K562 (cell line): ENCODE measurements at regions not wholly inside any gene's neighbourhood (a gene's known extent, or its start where the extent isn't known, plus 50 kb on each side); places are given as distances from the start of the nearest gene placed in this dataset.

Source experiments
- ATAC-seq: fragments of 200-7000 bp; cut with Tn5 transposase; 3 replicates; pipeline ENCODE4 v1.9.1; 2020; ENCODE audit warnings: moderate library complexity
- BruUV-seq: library from RNA; stranded (reverse); fragments of 400-500 nt; replicated peaks from 2 replicates; lab custom pipeline; 2021; lab: Mats Ljungman, UMichigan
- CTCF ChIA-PET: fragments of 300-600 bp; formaldehyde crosslinking; extraction: SDS; loops from one replicate; lab custom pipeline; 2021; ENCODE audit warnings: low intra/inter-chr PET ratio; lab: Yijun Ruan, JAX
- POLR2A ChIA-PET: fragments of 300-600, 350-650 bp; sonication (Branson Sonifier 250); formaldehyde crosslinking; extraction: SDS; loops from one replicate; lab custom pipeline; 2021; ENCODE audit warnings: antibody characterized with exemption, inconsistent platforms; lab: Yijun Ruan, JAX
- DNase-seq, 4 experiments: peaks; one replicate each; pipeline versions ENCODE4 v3.0.0 to v3.0.0-alpha.2; 2011 to 2018; ENCODE audit warnings: low spot score in 3 of 4, mixed read lengths in 3 of 4; ENCODE audit errors: extremely low read depth in 1 of 4
- FAIRE-seq: peaks from 2 replicates; lab custom pipeline; 2011; peaks lifted over from hg19 to GRCh38; lab: Jason Lieb, UNC
- H2AFZ ChIP-seq: 2 replicates; pipeline ENCODE4 v1.6.0; 2011; ENCODE audit warnings: low read depth, low read length, control low read depth, inconsistent platforms
- H3K27ac ChIP-seq: fragments of 200-600 bp; 3 replicates; pipeline ENCODE4 v1.8.0; 2011; ENCODE audit warnings: low read depth, mild to moderate bottlenecking, control low read depth, inconsistent platforms, low read length, moderate library complexity, mixed read lengths; ENCODE audit errors: extremely low read depth
- H3K27me3 ChIP-seq, 2 experiments: fragments of 300-600 bp in 1 of 2; 2 replicates in 1 of 2; 3 replicates in 1 of 2; pipeline versions ENCODE4 v1.6.0 to v1.8.0; 2011; ENCODE audit warnings: inconsistent platforms in 2 of 2, low read length in 2 of 2, mild to moderate bottlenecking in 1 of 2, mixed read lengths in 1 of 2, moderate library complexity in 1 of 2; ENCODE audit not compliant: control insufficient read depth in 2 of 2, insufficient read depth in 2 of 2
- H3K36me3 ChIP-seq: fragments of 300-600 bp; 3 replicates; pipeline ENCODE4 v1.8.0; 2011; ENCODE audit warnings: mild to moderate bottlenecking, low read length, inconsistent platforms; ENCODE audit not compliant: control insufficient read depth, insufficient read depth
- H3K4me1 ChIP-seq, 2 experiments: fragments of 200-600 bp in 1 of 2; replicated peaks in 1 of 2; 2 replicates in 1 of 2; 3 replicates in 1 of 2; pipeline versions ENCODE4 v1.5.1 to v1.8.0; 2011; ENCODE audit warnings: inconsistent platforms in 2 of 2, low read length in 2 of 2, mild to moderate bottlenecking in 1 of 2, mixed read lengths in 1 of 2, moderate library complexity in 1 of 2; ENCODE audit not compliant: control insufficient read depth in 2 of 2, insufficient read depth in 2 of 2
- H3K4me2 ChIP-seq: 2 replicates; pipeline ENCODE4 v1.6.1; 2011; ENCODE audit warnings: low read length, control low read depth, inconsistent platforms, mixed read lengths; ENCODE audit not compliant: insufficient read depth
- H3K4me3 ChIP-seq: fragments of 200-600 bp; sonication (generic), shearing (Covaris generic); 2 replicates; pipeline ENCODE4 v1.5.1; 2016; ENCODE audit warnings: control low read depth, inconsistent platforms
- H3K79me2 ChIP-seq: fragments of 200-600 bp; 3 replicates; pipeline ENCODE4 v1.8.0; 2011; ENCODE audit warnings: low read length, inconsistent platforms; ENCODE audit not compliant: control insufficient read depth, insufficient read depth
- H3K9ac ChIP-seq, 2 experiments: 2 replicates each; pipeline versions ENCODE4 v1.6.0 to v1.6.1; 2011; ENCODE audit warnings: low read depth in 2 of 2, low read length in 2 of 2, control low read depth in 1 of 2, inconsistent platforms in 1 of 2, mild to moderate bottlenecking in 1 of 2, mixed read lengths in 1 of 2; ENCODE audit not compliant: insufficient read depth in 1 of 2
- H3K9me1 ChIP-seq: one replicate; pipeline ENCODE4 v1.6.0; 2011; ENCODE audit warnings: inconsistent platforms, mild to moderate bottlenecking, low read length, moderate library complexity; ENCODE audit not compliant: control insufficient read depth, insufficient read depth
- H3K9me3 ChIP-seq: replicated peaks from 2 replicates; pipeline ENCODE4 v1.5.1; 2011; ENCODE audit warnings: low read depth, low read length, inconsistent platforms; ENCODE audit not compliant: control insufficient read depth, insufficient read depth
- H4K20me1 ChIP-seq: replicated peaks from 2 replicates; pipeline ENCODE4 v1.6.1; 2011; ENCODE audit warnings: low read length, inconsistent platforms, mixed read lengths; ENCODE audit not compliant: control insufficient read depth, insufficient read depth
- BCOR ChIP-seq: fragments of 450-650 bp; IDR thresholded peaks from 2 replicates; pipeline ENCODE4 v1.6.1; 2016
- CXXC5 ChIP-seq: fragments of 250-450 bp; sonication (Bioruptor Pico); IDR thresholded peaks from 2 replicates; pipeline ENCODE4 v1.8.0; 2022; ENCODE audit warnings: inconsistent platforms, mild to moderate bottlenecking, moderate library complexity
- E2F4 ChIP-seq: sonication (generic); formaldehyde crosslinking; IDR thresholded peaks from 2 replicates; pipeline ENCODE4 v1.8.0; 2022; ENCODE audit warnings: mild to moderate bottlenecking, low read depth, missing genetic modification reagents
- HNRNPLL ChIP-seq: fragments of 200-400 bp; formaldehyde crosslinking; IDR thresholded peaks from 2 replicates; pipeline ENCODE4 v1.6.1; 2017; ENCODE audit warnings: low read length, low read depth, mild to moderate bottlenecking; ENCODE audit not compliant: poor library complexity, severe bottlenecking
- MEF2D ChIP-seq: conservative IDR thresholded peaks from 2 replicates; pipeline ENCODE4 v1.6.1; 2016; ENCODE audit warnings: low read depth, missing genetic modification characterization, missing compliant biosample characterization
- RBFOX2 ChIP-seq: fragments of 200-400 bp; formaldehyde crosslinking; IDR thresholded peaks from 2 replicates; pipeline ENCODE4 v1.6.1; 2017; ENCODE audit warnings: low read depth, mild to moderate bottlenecking, low read length, moderate library complexity
- RBM14 ChIP-seq: fragments of 200-400 bp; formaldehyde crosslinking; IDR thresholded peaks from 2 replicates; pipeline ENCODE4 v1.6.1; 2018; ENCODE audit warnings: low read depth, mild to moderate bottlenecking, low read length, moderate library complexity, borderline replicate concordance; ENCODE audit not compliant: insufficient read depth
- SMAD2 ChIP-seq: fragments of 150-350 bp; IDR thresholded peaks from 2 replicates; pipeline ENCODE4 v1.6.1; 2014; ENCODE audit warnings: low read depth, mild to moderate bottlenecking, low read length
- SRSF1 ChIP-seq: fragments of 200-400 bp; formaldehyde crosslinking; IDR thresholded peaks from 2 replicates; pipeline ENCODE4 v1.6.1; 2017; ENCODE audit warnings: mild to moderate bottlenecking, low read depth, low read length, moderate library complexity
- TCF3 ChIP-seq: sonication (generic); formaldehyde crosslinking; IDR thresholded peaks from 2 replicates; pipeline ENCODE4 v1.4.0; 2020; ENCODE audit warnings: mild to moderate bottlenecking, missing genetic modification reagents
- TEAD1 ChIP-seq, 2 experiments: fragments of 450-650 bp in 1 of 2; sonication (generic) in 1 of 2; formaldehyde crosslinking; IDR thresholded peaks; 2 replicates each; pipeline versions ENCODE4 v1.4.0 to v1.8.0; 2020 to 2022; ENCODE audit warnings: mild to moderate bottlenecking in 2 of 2, missing genetic modification reagents in 1 of 2
- TRIM24 ChIP-seq, 2 experiments: fragments of 450-650 bp; IDR thresholded peaks; 2 replicates each; pipeline ENCODE4 v1.6.1; 2016
- ZNF253 ChIP-seq: fragments of 250-450 bp; sonication (Bioruptor Pico); conservative IDR thresholded peaks from 2 replicates; pipeline ENCODE4 v1.6.1; 2021; ENCODE audit warnings: mild to moderate bottlenecking
- ZNF282 ChIP-seq: sonication (generic); formaldehyde crosslinking; IDR thresholded peaks from 2 replicates; pipeline ENCODE4 v1.8.1; 2023; ENCODE audit warnings: missing genetic modification reagents
- ZNF436 ChIP-seq: fragments of 250-450, 450-650 bp; sonication (Bioruptor Pico); formaldehyde crosslinking; IDR thresholded peaks from 2 replicates; pipeline ENCODE4 v1.7.0; 2020; ENCODE audit warnings: mild to moderate bottlenecking
- ZNF589 ChIP-seq: fragments of 200-800 bp; sonication (Bioruptor generic); IDR thresholded peaks from 2 replicates; pipeline ENCODE4 v1.6.1; 2016; ENCODE audit warnings: low read depth, missing genetic modification characterization, missing compliant biosample characterization
- WGBS: fragments of 100-300 bp; shearing (Covaris generic); methylation state at CpG from one replicate; pipeline ENCODE4 v1.1.6; 2016; ENCODE audit warnings: low coverage, mixed read lengths; ENCODE audit not compliant: insufficient coverage; ENCODE audit errors: missing lambda C conversion rate; 5-methylcytosine and 5-hydroxymethylcytosine counted together
- in situ Hi-C: fragments of 300-500 bp; cut with MboI; formaldehyde crosslinking; loops from 4 replicates; pipeline ENCODE4 v1.15.0; 2018; ENCODE audit warnings: inconsistent platforms, mixed read lengths
- intact Hi-C: fragments of 100-400 bp; cut with micrococcal nuclease; formaldehyde crosslinking; loops from 2 replicates; pipeline ENCODE4 v1.14.2; 2022

DNA sequence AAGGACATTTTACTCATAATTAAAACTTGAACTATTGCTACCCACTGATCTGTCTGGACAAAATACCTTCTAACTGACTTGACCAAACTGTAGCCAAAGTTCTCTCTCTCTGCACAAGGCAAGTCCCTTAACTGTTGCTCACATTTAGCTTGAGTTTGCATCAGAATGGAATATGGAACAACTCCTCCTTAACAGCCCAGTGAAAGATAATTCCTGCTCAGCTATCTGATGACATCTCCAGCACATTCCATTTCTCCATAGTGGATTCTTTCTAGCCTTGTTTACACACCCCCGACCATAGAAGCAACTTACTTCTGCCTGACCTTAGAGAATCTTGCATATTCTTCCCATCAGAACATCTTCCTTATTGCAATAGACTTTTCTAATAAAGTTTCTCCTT is 317.2 kb upstream of the CDH2 start:
- POLR2A ChIA-PET = no interaction called here
- DNase-seq = no peak
- CTCF ChIA-PET = no interaction called here
- Histone ChIP-seq H2AFZ (no peak overlapping the region), H3K9me3 (no peaks in the 10 kb centered on the region), H3K79me2 (no peaks in the 10 kb centered on the region), H3K27ac (no peak overlapping the region), H3K9me1 (no peaks in the 10 kb centered on the region), H4K20me1 (no peaks in the 10 kb centered on the region), H3K9ac (no peak overlapping the region), H3K4me2 (no peak overlapping the region), H3K4me3 (no peak overlapping the region), H3K27me3 (no peaks in the 10 kb centered on the region), H3K4me1 (no peaks in the 10 kb centered on the region), H3K36me3 (no peaks in the 10 kb centered on the region)
- ATAC-seq = no peak
- no TSS peak for BruUV-seq
- TF ChIP-seq CXXC5 (CRISPR knock-in tag) (no peak), ZNF589 (no peak), RBFOX2 (no peak), TCF3 (CRISPR knock-in tag) (no peak), E2F4 (CRISPR knock-in tag) (no peak)
- WGBS = 0% methylated on average over 1 of the region's 1 CpG
- in situ Hi-C loops (no loop called here), intact Hi-C loops (no loop called here)
- no peak for FAIRE-seq

DNA sequence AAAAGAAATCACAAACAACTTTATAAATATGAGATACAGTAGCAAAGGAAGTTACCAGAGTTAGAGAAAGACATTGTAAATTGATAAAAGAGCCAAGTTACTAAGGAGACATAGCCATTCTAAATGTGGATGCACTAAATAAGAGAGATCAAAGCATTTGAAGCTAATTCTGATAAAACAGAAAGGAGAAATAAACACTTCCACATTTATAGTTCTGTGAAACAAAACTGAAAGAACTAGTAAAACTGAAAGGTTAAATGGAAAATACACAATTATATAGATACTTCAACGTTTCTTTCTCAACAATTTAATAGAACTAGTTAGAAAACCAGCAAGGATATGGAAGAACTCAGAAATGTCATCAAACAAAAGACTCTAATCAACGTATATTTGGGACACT is 309.0 kb upstream of the CDH2 start:
- intact Hi-C loops (no loop called here), in situ Hi-C loops (no loop called here)
- no peaks in the 10 kb centered on the region for H3K79me2 ChIP-seq
- H3K27ac ChIP-seq = no peak overlapping the region
- H2AFZ ChIP-seq = no peak overlapping the region
- WGBS = 0% methylated on average over 2 of the region's 2 CpGs
- POLR2A ChIA-PET = no interaction called here
- no peaks in the 10 kb centered on the region for H3K9me1 ChIP-seq
- no peak for DNase-seq
- no TSS peak for BruUV-seq
- CTCF ChIA-PET = no interaction called here
- no peaks in the 10 kb centered on the region; the same call in 1 of the 2 replicates for H3K9me3 ChIP-seq
- H3K4me3 ChIP-seq = no peak overlapping the region
- H3K36me3 ChIP-seq = no peaks in the 10 kb centered on the region
- no peaks in the 10 kb centered on the region for H3K27me3 ChIP-seq
- no peak overlapping the region for H3K9ac ChIP-seq
- no peak for ATAC-seq
- TF ChIP-seq ZNF436 (CRISPR knock-in tag) (no peak), RBM14 (no peak), MEF2D (no peak), SMAD2 (no peak), HNRNPLL (no peak), BCOR (no peak), ZNF253 (CRISPR knock-in tag) (no peak), ZNF282 (CRISPR knock-in tag) (no peak), SRSF1 (no peak), TRIM24 (IDR thresholded peaks at IDR 0.05) (no peak), TEAD1 (CRISPR knock-in tag; IDR thresholded peaks at IDR 0.05) (no peak)
- no peak for FAIRE-seq
- H4K20me1 ChIP-seq = no peaks in the 10 kb centered on the region
- H3K4me1 ChIP-seq = no peaks in the 10 kb centered on the region
- H3K4me2 ChIP-seq = no peak overlapping the region
